Lung (tissue), 11 donors: ENCODE measurements at regions not wholly inside any gene's neighbourhood (a gene's known extent, or its start where the extent isn't known, plus 50 kb on each side); places are given as distances from the start of the nearest gene placed in this dataset.

Experiments used
- ATAC-seq: fragments of 200-7000 bp; cut with Tn5 transposase; one replicate; pipeline ENCODE4 v1.9.1; 2020; ENCODE audit warnings: moderate number of reproducible peaks; ENCODE audit not compliant: insufficient read depth, low FRiP score
- DNase-seq, 3 donors: peaks; one replicate each; pipeline ENCODE4 v3.0.0-alpha.2; 2013 to 2017
- H3K27ac ChIP-seq, 2 donors: one replicate each; pipeline ENCODE4 v1.5.1; 2013; ENCODE audit warnings: mild to moderate bottlenecking in 2 of 2, moderate library complexity in 2 of 2, control low read depth in 1 of 2, inconsistent platforms in 1 of 2, low read depth in 1 of 2, low read length in 1 of 2
- H3K27me3 ChIP-seq, 3 donors: one replicate each; pipeline ENCODE4 v1.5.1; 2013; ENCODE audit warnings: low read length in 2 of 3; ENCODE audit not compliant: control insufficient read depth in 3 of 3, insufficient read depth in 3 of 3
- H3K36me3 ChIP-seq, 4 donors: one replicate each; pipeline ENCODE4 v1.5.1; 2013; ENCODE audit warnings: low read length in 4 of 4, mild to moderate bottlenecking in 1 of 4, moderate library complexity in 1 of 4; ENCODE audit not compliant: control insufficient read depth in 4 of 4, insufficient read depth in 4 of 4
- H3K4me1 ChIP-seq, 5 donors: one replicate each; pipeline ENCODE4 v1.5.1; 2013; ENCODE audit warnings: low read length in 5 of 5, mild to moderate bottlenecking in 2 of 5, moderate library complexity in 1 of 5; ENCODE audit not compliant: control insufficient read depth in 5 of 5, insufficient read depth in 5 of 5
- H3K4me3 ChIP-seq: one replicate; pipeline ENCODE4 v1.5.1; 2013; ENCODE audit warnings: mild to moderate bottlenecking, control low read depth, moderate library complexity
- H3K9ac ChIP-seq, 2 donors: one replicate each; pipeline ENCODE4 v1.5.1; 2013; ENCODE audit warnings: low read length in 2 of 2, control low read depth in 1 of 2; ENCODE audit not compliant: insufficient read depth in 1 of 2
- H3K9me3 ChIP-seq, 4 donors: one replicate each; pipeline ENCODE4 v1.5.1; 2013; ENCODE audit warnings: low read length in 3 of 4, mild to moderate bottlenecking in 1 of 4, moderate library complexity in 1 of 4; ENCODE audit not compliant: control insufficient read depth in 4 of 4, insufficient read depth in 3 of 4
- CTCF ChIP-seq: IDR thresholded peaks from 2 replicates; pipeline ENCODE4 v1.5.1; 2012; ENCODE audit warnings: mild to moderate bottlenecking; ENCODE audit errors: control extremely low read depth, extremely low read depth
- WGBS, 2 donors: extraction: QIAGEN DNeasy Blood & Tissue Kit; methylation state at CpG; one replicate each; pipeline ENCODE4 v1.1.7; 2013; 5-methylcytosine and 5-hydroxymethylcytosine counted together
- donor health status: control.
- donor health status: control.
- donor health status: Bipolar disorder and iron deficiency.
- donor health status: healthy.
- donor health status: DM: yes; HTN: yes; CAD: no.

- no peak overlapping the region for H3K4me3 ChIP-seq
- H3K27me3 ChIP-seq = no peaks in the 10 kb centered on the region
- H3K4me1 ChIP-seq = no peaks in the 10 kb centered on the region
- H3K9me3 ChIP-seq = no peaks in the 10 kb centered on the region
- DNase-seq (no peak), ATAC-seq (no peak)
- 87 to 94% methylated on average over 3 of the region's 3 CpGs for WGBS, 2 donors
- TF ChIP-seq CTCF = no peak
- no peak overlapping the region for H3K9ac ChIP-seq
- no peak overlapping the region for H3K27ac ChIP-seq
- H3K36me3 ChIP-seq = no peaks in the 10 kb centered on the region
Observed at GRCh38 chr10:56505555-56505954, 144.5 kb upstream of the ZWINT start.

- H3K27me3 ChIP-seq = no peaks in the 10 kb centered on the region
- ATAC-seq (no peak), DNase-seq (no peak)
- no peaks in the 10 kb centered on the region for H3K36me3 ChIP-seq
- peaks cover 0 to 2% (median 0%) of the 10 kb centered on the region in 4 donors for H3K9me3 ChIP-seq
- TF ChIP-seq CTCF = no peak
- H3K27ac ChIP-seq = no peak overlapping the region
- no peak overlapping the region for H3K9ac ChIP-seq
- H3K4me1 ChIP-seq = no peaks in the 10 kb centered on the region
- H3K4me3 ChIP-seq = no peak overlapping the region
- 82% methylated on average over 2 of the region's 2 CpGs for WGBS, 2 donors
Observed at GRCh38 chr10:56496186-56496486, 135.1 kb upstream of the ZWINT start.

- WGBS, 2 donors = 84 to 86% methylated on average over 3 of the region's 3 CpGs
Observed at GRCh38 chr10:56487746-56488145, 126.7 kb upstream of the ZWINT start.

More at GRCh38 chr10:56487746-56488145, 126.7 kb upstream of the ZWINT start:
- H3K9ac ChIP-seq = no peak overlapping the region
- peaks cover 0 to 3% (median 0%) of the 10 kb centered on the region in 4 donors for H3K9me3 ChIP-seq
- H3K36me3 ChIP-seq = no peaks in the 10 kb centered on the region
- no peak overlapping the region for H3K4me3 ChIP-seq
- ATAC-seq (no peak), DNase-seq (no peak)
- no peaks in the 10 kb centered on the region for H3K27me3 ChIP-seq
- no peak overlapping the region for H3K27ac ChIP-seq
- H3K4me1 ChIP-seq = no peaks in the 10 kb centered on the region
- no peak for TF ChIP-seq CTCF
